ENCODE measurements at regions not wholly inside any gene's neighbourhood (a gene's known extent, or its start where the extent isn't known, plus 50 kb on each side); places are given as distances from the start of the nearest gene placed in this dataset.
A peak's percentile ranks its signal among the peaks of the same experiment; 100 is the strongest.

GRCh38 chr9:26077860-26078259 is 399.6 kb upstream of the TUSC1 start:
- TF ChIP-seq NFIC (IDR thresholded peaks at IDR 0.05) (no peak), TAF1 (IDR thresholded peaks at IDR 0.05; ENCODE audit: low read depth) (no peak), RAD21 (IDR thresholded peaks at IDR 0.05; ENCODE audit: low read depth) (no peak), EGR1 (IDR thresholded peaks at IDR 0.05) (no peak), EP300 (IDR thresholded peaks at IDR 0.05; ENCODE audit: borderline replicate concordance) (no peak), YY1 (IDR thresholded peaks at IDR 0.05; ENCODE audit: low read depth) (no peak), REST (IDR thresholded peaks at IDR 0.05; ENCODE audit: low read depth) (no peak), CEBPB (IDR thresholded peaks at IDR 0.05) (no peak), FOXM1 (IDR thresholded peaks at IDR 0.05; ENCODE audit: borderline replicate concordance, low read depth) (no peak), ZBTB7A (IDR thresholded peaks at IDR 0.05; ENCODE audit: low read depth) (no peak), TCF12 (IDR thresholded peaks at IDR 0.05; ENCODE audit: low read depth) (no peak)
- TF ChIP-seq, protein P1, sequence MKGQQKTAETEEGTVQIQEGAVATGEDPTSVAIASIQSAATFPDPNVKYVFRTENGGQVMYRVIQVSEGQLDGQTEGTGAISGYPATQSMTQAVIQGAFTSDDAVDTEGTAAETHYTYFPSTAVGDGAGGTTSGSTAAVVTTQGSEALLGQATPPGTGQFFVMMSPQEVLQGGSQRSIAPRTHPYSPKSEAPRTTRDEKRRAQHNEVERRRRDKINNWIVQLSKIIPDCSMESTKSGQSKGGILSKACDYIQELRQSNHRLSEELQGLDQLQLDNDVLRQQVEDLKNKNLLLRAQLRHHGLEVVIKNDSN (IDR thresholded peaks at IDR 0.05), result no peak
- TF ChIP-seq, protein P2, sequence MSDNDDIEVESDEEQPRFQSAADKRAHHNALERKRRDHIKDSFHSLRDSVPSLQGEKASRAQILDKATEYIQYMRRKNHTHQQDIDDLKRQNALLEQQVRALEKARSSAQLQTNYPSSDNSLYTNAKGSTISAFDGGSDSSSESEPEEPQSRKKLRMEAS (IDR thresholded peaks at IDR 0.05), result no peak

- TF ChIP-seq NFIC (IDR thresholded peaks at IDR 0.05) (no peak), TEAD4 (IDR thresholded peaks at IDR 0.05) (no peak), TAF1 (IDR thresholded peaks at IDR 0.05; ENCODE audit: low read depth) (no peak), RAD21 (IDR thresholded peaks at IDR 0.05; ENCODE audit: low read depth) (no peak), EP300 (IDR thresholded peaks at IDR 0.05; ENCODE audit: borderline replicate concordance) (no peak), REST (IDR thresholded peaks at IDR 0.05; ENCODE audit: low read depth) (no peak)
- TF ChIP-seq, protein P2 (IDR thresholded peaks at IDR 0.05), result no peak
These were observed 389.4 kb upstream of the TUSC1 start for GRCh38 chr9:26067608-26068007.

DNA sequence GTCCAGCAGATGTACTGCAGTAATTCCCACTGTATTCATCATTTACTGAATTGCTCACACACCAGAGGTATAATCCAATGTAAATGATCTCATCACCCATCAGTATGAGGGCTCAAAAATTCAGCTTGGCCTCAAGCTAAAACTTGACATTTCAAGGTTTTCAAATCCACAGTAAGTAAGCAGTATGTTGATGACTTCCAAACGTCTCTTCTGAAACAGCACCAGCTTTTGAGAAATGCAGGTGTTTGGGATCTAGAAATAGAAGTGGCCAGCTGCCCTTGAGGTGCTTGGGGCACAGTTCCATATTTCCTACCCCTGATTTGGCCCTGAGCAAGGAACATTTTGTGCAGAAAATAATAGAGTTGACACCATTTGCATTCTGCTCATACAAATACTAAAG is 388.0 kb upstream of the TUSC1 start:
- TF ChIP-seq NFIC (IDR thresholded peaks at IDR 0.05) (no peak), YY1 (IDR thresholded peaks at IDR 0.05; ENCODE audit: low read depth) (no peak), TCF12 (IDR thresholded peaks at IDR 0.05; ENCODE audit: low read depth) (no peak), ZBTB7A (IDR thresholded peaks at IDR 0.05; ENCODE audit: low read depth) (no peak), TEAD4 (IDR thresholded peaks at IDR 0.05) (no peak), FOXM1 (IDR thresholded peaks at IDR 0.05; ENCODE audit: borderline replicate concordance, low read depth) (no peak), EGR1 (IDR thresholded peaks at IDR 0.05) (no peak)

DNA sequence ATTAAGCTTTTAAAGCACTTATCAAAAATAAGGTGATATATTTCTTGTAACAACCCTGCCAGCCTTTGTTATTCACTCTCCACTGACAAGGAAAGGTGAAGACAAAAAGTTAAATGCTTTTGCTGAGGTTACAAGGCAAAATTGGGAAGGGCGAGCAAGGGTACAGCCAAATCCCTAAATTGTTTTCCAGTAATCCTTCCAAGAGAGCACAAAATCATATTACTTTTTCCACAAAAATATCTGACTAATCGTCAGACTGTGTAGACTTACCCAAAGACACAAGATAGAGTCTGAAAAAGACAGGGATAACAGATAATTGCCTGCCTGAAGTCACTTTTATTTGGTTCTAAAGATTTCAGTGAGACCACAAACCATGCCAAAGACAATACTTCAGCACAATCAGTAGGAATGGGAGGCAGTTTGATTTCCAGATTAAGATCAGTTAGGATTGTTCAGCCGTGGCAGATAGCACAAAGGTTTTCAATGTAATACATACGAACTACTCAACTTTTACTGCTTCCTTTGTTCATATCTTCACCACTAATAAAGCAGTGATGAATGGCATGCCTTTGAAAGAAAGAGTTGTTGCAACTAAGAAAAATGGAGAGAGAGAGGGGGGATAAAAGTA is 383.8 kb upstream of the TUSC1 start:
- TF ChIP-seq YY1 (IDR thresholded peaks at IDR 0.05; ENCODE audit: low read depth), result no peak
- TF ChIP-seq, protein P2 (IDR thresholded peaks at IDR 0.05), result no peak
- TF ChIP-seq EP300 (IDR thresholded peaks at IDR 0.05; ENCODE audit: borderline replicate concordance), result peak; percentile 51; the same call in 1 of the 2 replicates
- no peak for TF ChIP-seq EGR1 (IDR thresholded peaks at IDR 0.05)

DNA sequence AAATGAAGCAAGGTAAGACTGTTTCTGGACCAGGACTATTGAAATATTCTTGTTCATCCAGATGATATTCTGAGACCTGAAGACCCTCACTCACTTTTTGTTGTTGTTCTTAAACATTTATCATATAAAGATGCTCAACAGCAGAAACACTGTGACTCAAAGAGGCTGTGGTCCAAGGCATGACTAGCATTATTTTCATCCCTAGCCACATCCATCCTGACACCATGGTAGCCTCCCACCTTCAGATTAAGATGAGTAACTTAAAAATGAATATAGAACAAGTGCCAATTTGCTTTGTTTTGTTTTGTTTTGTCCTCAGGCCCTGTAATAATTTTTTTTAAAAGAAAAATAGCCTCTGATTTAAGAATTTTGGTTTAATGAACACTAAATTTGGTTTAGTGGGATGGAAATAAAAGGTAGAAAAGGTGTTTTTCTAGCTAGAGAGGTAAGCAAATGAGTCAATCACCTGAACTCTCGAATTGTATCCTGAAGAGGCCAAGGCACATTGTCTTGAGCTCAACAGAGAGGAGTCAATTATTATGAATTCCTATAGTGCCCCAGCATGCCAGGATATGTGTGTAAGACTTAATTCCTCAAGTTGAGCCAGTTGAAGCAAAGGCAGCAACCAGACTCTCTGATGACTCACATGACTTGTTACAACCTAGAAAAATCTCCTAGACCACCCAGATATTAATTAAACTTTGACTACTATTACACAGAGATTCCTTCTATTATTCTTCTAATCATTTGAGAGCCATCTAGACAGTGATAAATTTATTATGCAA is 380.1 kb upstream of the TUSC1 start:
- TF ChIP-seq EGR1 (IDR thresholded peaks at IDR 0.05) (no peak), CEBPB (IDR thresholded peaks at IDR 0.05) (no peak), REST (IDR thresholded peaks at IDR 0.05; ENCODE audit: low read depth) (no peak), YY1 (IDR thresholded peaks at IDR 0.05; ENCODE audit: low read depth) (no peak), CREB1 (IDR thresholded peaks at IDR 0.05; ENCODE audit: low read depth) (no peak), TAF1 (IDR thresholded peaks at IDR 0.05; ENCODE audit: low read depth) (no peak), RAD21 (IDR thresholded peaks at IDR 0.05; ENCODE audit: low read depth) (no peak), ZBTB7A (IDR thresholded peaks at IDR 0.05; ENCODE audit: low read depth) (no peak)
- TF ChIP-seq, protein P2 (IDR thresholded peaks at IDR 0.05), result no peak
- TF ChIP-seq, protein P1 (IDR thresholded peaks at IDR 0.05), result no peak

All from Ishikawa (cell line).